ENCODE measurements at regions not wholly inside any gene's neighbourhood (a gene's known extent, or its start where the extent isn't known, plus 50 kb on each side); places are given as distances from the start of the nearest gene placed in this dataset.

- TF ChIP-seq REST (IDR thresholded peaks at IDR 0.05) (no peak), HNF4G (IDR thresholded peaks at IDR 0.05) (no peak), FOXA1 (IDR thresholded peaks at IDR 0.05) (no peak)
Observed at GRCh38 chr11:111105566-111105965, 140.0 kb upstream of the POU2AF2 start (continued).

GRCh38 chr11:111104185-111104584 is 141.3 kb upstream of the POU2AF2 start:
- Histone ChIP-seq H3K27ac (ENCODE audit: low read depth in 1 of 2, low read length in 2 of 2) (no peak overlapping the region), H3K4me3 (ENCODE audit: low read depth in 1 of 3, low read length in 3 of 3) (no peak overlapping the region), H3K9me3 (ENCODE audit: control insufficient read depth in 4 of 4, low read length in 3 of 4) (no peaks in the 10 kb centered on the region), H3K9ac (ENCODE audit: low read depth in 1 of 2, low read length in 2 of 2) (no peak overlapping the region), H3K4me1 (ENCODE audit: control insufficient read depth in 4 of 4, insufficient read depth in 4 of 4, low read length in 3 of 4) (no peaks in the 10 kb centered on the region), H3K27me3 (ENCODE audit: control insufficient read depth in 4 of 4, insufficient read depth in 4 of 4, low read length in 3 of 4) (no peaks in the 10 kb centered on the region), H3K36me3 (ENCODE audit: control insufficient read depth in 4 of 4, insufficient read depth in 3 of 4, low read depth in 1 of 4, low read length in 3 of 4) (no peaks in the 10 kb centered on the region)
- no peak for TF ChIP-seq RXRA (IDR thresholded peaks at IDR 0.05)
- TF ChIP-seq REST (IDR thresholded peaks at IDR 0.05): no peak
- TF ChIP-seq MAX (IDR thresholded peaks at IDR 0.05): no peak
- no peak for TF ChIP-seq HNF4A (conservative IDR thresholded peaks at IDR 0.05)
- no peak for TF ChIP-seq ATF3 (IDR thresholded peaks at IDR 0.05)
- TF ChIP-seq FOXA2 (IDR thresholded peaks at IDR 0.05): no peak
- TF ChIP-seq FOXA1 (IDR thresholded peaks at IDR 0.05): no peak
- no peak for TF ChIP-seq JUND (IDR thresholded peaks at IDR 0.05)
- TF ChIP-seq HNF4G (IDR thresholded peaks at IDR 0.05): no peak
- DNase-seq (ENCODE audit: low spot score): no peak

- no peak for DNase-seq (ENCODE audit: low spot score)
- no peaks in the 10 kb centered on the region for H3K27me3 ChIP-seq (ENCODE audit: control insufficient read depth in 4 of 4, insufficient read depth in 4 of 4, low read length in 3 of 4)
- H3K4me3 ChIP-seq (ENCODE audit: low read depth in 1 of 3, low read length in 3 of 3): no peak overlapping the region
- WGBS: 66% methylated on average over 3 of the region's 3 CpGs
- no peak overlapping the region for H3K9ac ChIP-seq (ENCODE audit: low read depth in 1 of 2, low read length in 2 of 2)
- H3K9me3 ChIP-seq (ENCODE audit: control insufficient read depth in 4 of 4, low read length in 3 of 4): no peaks in the 10 kb centered on the region
- H3K27ac ChIP-seq (ENCODE audit: low read depth in 1 of 2, low read length in 2 of 2): no peak overlapping the region
- no peaks in the 10 kb centered on the region for H3K36me3 ChIP-seq (ENCODE audit: control insufficient read depth in 4 of 4, insufficient read depth in 3 of 4, low read depth in 1 of 4, low read length in 3 of 4)
- no peaks in the 10 kb centered on the region for H3K4me1 ChIP-seq (ENCODE audit: control insufficient read depth in 4 of 4, insufficient read depth in 4 of 4, low read length in 3 of 4)
- TF ChIP-seq HNF4A (conservative IDR thresholded peaks at IDR 0.05): no peak
- TF ChIP-seq JUND (IDR thresholded peaks at IDR 0.05): no peak
- no peak for TF ChIP-seq YY1 (IDR thresholded peaks at IDR 0.05)
- no peak for TF ChIP-seq ATF3 (IDR thresholded peaks at IDR 0.05)
- no peak for TF ChIP-seq TAF1 (conservative IDR thresholded peaks at IDR 0.05)
- no peak for TF ChIP-seq EGR1 (IDR thresholded peaks at IDR 0.05; ENCODE audit: low read depth in 2 of 2)
- TF ChIP-seq MAX (IDR thresholded peaks at IDR 0.05): no peak
Observed at GRCh38 chr11:111101881-111102280, 143.6 kb upstream of the POU2AF2 start.
